SU-DHL-6 (cell line): ENCODE measurements at regions not wholly inside any gene's neighbourhood (a gene's known extent, or its start where the extent isn't known, plus 50 kb on each side); places are given as distances from the start of the nearest gene placed in this dataset.

ENCODE experiments used
- EZH2phosphoT487 ChIP-seq: fragments of 200-600 bp; sonication (generic), shearing (Covaris generic); conservative IDR thresholded peaks from 2 replicates; pipeline ENCODE4 v1.6.1; 2018; ENCODE audit warnings: mild to moderate bottlenecking, antibody characterized with exemption, low read length, moderate library complexity, mixed read lengths
- TF ChIP-seq, protein P1 (sequence below): fragments of 200-600 bp; sonication (generic); IDR thresholded peaks from one replicate; pipeline ENCODE4 v1.5.1; 2017; ENCODE audit warnings: antibody characterized with exemption, mild to moderate bottlenecking, low read length, moderate library complexity; ENCODE audit not compliant: insufficient read depth, poor library complexity, severe bottlenecking

GRCh38 chr10:78602201-78602932 lies 466.4 kb upstream of the ZMIZ1 start:
- TF ChIP-seq, protein P1, sequence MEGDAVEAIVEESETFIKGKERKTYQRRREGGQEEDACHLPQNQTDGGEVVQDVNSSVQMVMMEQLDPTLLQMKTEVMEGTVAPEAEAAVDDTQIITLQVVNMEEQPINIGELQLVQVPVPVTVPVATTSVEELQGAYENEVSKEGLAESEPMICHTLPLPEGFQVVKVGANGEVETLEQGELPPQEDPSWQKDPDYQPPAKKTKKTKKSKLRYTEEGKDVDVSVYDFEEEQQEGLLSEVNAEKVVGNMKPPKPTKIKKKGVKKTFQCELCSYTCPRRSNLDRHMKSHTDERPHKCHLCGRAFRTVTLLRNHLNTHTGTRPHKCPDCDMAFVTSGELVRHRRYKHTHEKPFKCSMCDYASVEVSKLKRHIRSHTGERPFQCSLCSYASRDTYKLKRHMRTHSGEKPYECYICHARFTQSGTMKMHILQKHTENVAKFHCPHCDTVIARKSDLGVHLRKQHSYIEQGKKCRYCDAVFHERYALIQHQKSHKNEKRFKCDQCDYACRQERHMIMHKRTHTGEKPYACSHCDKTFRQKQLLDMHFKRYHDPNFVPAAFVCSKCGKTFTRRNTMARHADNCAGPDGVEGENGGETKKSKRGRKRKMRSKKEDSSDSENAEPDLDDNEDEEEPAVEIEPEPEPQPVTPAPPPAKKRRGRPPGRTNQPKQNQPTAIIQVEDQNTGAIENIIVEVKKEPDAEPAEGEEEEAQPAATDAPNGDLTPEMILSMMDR: no peak
- TF ChIP-seq EZH2phosphoT487: no peak
